ENCODE measurements at regions not wholly inside any gene's neighbourhood (a gene's known extent, or its start where the extent isn't known, plus 50 kb on each side); places are given as distances from the start of the nearest gene placed in this dataset.
"Not testable (repeated sequence)": the region's sequence is repeated elsewhere in the genome, so short reads cannot be mapped to it uniquely, and the experiment has no call there.

DNA sequence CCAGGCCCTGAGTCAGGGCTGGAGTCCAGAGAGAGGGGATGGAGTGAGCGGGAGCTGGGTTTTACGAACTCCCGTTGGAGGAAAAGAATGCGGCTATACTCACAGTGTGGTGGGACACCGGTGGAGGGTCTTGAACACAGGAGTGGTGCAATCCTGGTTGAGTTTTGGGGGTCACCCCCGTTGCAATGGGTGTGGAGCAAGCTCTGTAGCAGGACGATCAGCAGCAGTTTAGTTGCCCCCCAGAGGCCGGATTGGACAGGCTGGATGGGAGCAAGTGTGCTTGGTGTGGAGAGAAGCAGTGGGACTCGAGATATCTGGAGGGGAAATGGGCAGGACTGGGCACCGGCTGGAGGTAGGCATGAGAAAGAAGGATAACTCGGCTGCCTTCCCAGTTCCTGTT, 72.3 kb upstream of the TWIST2 start:
- Histone ChIP-seq H3K4me3 (no peak overlapping the region), H3K27ac (no peak overlapping the region), H3K36me3 (no peaks in the 10 kb centered on the region), H3K9me3 (peaks cover 0 to 55% (median 21%) of the 10 kb centered on the region in 8 donors), H3K4me1 (no peaks in the 10 kb centered on the region), H3K27me3 (replicated peaks in 1 of 7) (peaks cover 0 to 17% (median 0%) of the 10 kb centered on the region in 7 donors)
- intact Hi-C loops (cut with DNase I; ENCODE audit: low total_unique reads): no loop called here
- WGBS, 5 donors: 89 to 95% (median 91%) methylated on average over 11 of the region's 11 CpGs
- TF ChIP-seq, protein P1, sequence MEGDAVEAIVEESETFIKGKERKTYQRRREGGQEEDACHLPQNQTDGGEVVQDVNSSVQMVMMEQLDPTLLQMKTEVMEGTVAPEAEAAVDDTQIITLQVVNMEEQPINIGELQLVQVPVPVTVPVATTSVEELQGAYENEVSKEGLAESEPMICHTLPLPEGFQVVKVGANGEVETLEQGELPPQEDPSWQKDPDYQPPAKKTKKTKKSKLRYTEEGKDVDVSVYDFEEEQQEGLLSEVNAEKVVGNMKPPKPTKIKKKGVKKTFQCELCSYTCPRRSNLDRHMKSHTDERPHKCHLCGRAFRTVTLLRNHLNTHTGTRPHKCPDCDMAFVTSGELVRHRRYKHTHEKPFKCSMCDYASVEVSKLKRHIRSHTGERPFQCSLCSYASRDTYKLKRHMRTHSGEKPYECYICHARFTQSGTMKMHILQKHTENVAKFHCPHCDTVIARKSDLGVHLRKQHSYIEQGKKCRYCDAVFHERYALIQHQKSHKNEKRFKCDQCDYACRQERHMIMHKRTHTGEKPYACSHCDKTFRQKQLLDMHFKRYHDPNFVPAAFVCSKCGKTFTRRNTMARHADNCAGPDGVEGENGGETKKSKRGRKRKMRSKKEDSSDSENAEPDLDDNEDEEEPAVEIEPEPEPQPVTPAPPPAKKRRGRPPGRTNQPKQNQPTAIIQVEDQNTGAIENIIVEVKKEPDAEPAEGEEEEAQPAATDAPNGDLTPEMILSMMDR (IDR thresholded peaks at IDR 0.05 in 8 of 11, conservative IDR thresholded peaks at IDR 0.05 in 3 of 11): no peak
- DNase-seq: no peak

DNA sequence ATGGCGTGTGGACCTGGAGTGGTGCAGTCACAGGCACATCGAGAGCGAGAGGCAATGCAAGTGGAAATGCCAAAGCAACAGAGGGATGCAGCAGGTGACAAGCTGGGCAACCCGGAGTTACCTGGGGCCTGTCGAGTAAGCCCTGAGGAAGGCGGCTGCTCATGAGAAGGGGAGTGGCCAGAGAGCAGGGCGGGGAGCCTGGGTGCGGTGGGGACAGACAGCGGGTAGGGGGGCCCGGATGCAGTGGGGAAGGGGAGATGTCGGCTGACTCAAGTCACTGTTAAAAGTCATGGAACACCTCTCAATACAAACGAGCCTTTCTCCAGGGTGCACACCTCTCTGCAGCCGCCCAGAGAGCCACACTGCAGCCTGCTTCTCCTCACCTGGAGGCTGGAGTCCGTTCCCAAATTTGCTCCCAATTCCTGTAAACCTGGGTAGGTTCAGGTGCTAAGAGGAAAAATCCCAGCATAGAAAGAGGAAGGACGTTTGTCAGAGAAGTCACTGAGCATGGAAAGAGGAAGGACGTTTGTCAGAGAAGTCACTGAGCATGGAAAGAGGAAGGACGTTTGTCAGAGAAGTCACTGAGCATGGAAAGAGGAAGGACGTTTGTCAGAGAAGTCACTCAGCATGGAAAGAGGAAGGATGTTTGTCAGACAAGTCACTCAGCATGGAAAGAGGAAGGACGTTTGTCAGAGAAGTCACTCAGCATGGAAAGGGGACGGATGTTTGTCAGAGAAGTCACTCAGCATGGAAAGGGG, 71.7 kb upstream of the TWIST2 start:
- intact Hi-C loops (cut with DNase I; ENCODE audit: low total_unique reads): no loop called here
- 62 to 72% (median 65%) methylated on average over 18 to 20 of the region's 20 CpGs for WGBS, 5 donors

DNA sequence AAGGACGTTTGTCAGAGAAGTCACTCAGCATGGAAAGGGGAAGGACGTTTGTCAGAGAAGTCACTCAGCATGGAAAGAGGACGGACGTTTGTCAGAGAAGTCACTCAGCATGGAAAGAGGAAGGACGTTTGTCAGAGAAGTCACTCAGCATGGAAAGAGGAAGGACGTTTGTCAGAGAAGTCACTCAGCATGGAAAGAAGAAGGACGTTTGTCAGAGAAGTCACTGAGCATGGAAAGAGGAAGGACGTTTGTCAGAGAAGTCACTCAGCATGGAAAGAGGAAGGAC, 71.2 kb upstream of the TWIST2 start:
- DNase-seq; H3K36me3 ChIP-seq; H3K4me1 ChIP-seq; H3K27ac ChIP-seq; H3K4me3 ChIP-seq; intact Hi-C loops (cut with DNase I; ENCODE audit: low total_unique reads); H3K27me3 ChIP-seq (replicated peaks in 1 of 7): not testable (repeated sequence)
- 1 to 19% (median 3%) methylated on average over 8 of the region's 8 CpGs for WGBS, 5 donors
- H3K9me3 ChIP-seq: peaks cover 0 to 55% (median 21%) of the 10 kb centered on the region in 8 donors

More for the DNA sequence above, 71.7 kb upstream of the TWIST2 start:
- no peak overlapping the region for H3K4me3 ChIP-seq
- peaks cover 0 to 13% (median 0%) of the 10 kb centered on the region in 7 donors for H3K27me3 ChIP-seq (replicated peaks in 1 of 7)
- TF ChIP-seq POLR2AphosphoS5 (IDR thresholded peaks at IDR 0.05) (no peak), POLR2A (IDR thresholded peaks at IDR 0.05) (no peak)
- TF ChIP-seq, protein P1 (IDR thresholded peaks at IDR 0.05 in 8 of 11, conservative IDR thresholded peaks at IDR 0.05 in 3 of 11): no peak
- DNase-seq: no peak
- H3K27ac ChIP-seq: no peak overlapping the region
- no peaks in the 10 kb centered on the region for H3K36me3 ChIP-seq
- peaks cover 0 to 55% (median 21%) of the 10 kb centered on the region in 8 donors for H3K9me3 ChIP-seq
- H3K4me1 ChIP-seq: no peaks in the 10 kb centered on the region

DNA sequence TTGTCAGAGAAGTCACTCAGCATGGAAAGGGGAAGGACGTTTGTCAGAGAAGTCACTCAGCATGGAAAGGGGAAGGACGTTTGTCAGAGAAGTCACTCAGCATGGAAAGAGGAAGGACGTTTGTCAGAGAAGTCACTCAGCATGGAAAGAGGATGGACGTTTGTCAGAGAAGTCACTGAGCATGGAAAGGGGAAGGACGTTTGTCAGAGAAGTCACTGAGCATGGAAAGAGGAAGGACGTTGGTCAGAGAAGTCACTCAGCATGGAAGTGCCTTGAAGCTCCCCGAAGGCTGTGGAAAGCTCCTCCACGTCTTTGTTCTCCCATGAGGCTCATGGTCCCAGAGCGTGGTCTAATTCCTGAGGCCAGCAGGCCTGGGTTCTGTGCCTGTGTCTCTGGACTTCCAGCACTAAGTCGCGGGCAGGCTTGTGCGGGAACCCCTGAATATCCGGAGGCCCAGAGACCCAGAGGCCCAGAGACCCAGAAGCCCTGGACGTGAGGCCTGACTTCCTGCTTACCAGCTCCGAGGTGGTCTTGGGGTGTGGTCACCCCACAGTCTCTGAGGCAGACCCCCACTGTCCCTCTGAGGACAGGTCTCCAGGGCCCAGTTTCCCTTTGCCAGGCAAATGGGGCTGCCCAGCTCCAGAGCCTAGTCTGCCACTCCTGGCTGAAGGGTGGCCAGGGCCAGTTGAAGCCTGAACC, 70.4 kb upstream of the TWIST2 start:
- TF ChIP-seq POLR2AphosphoS5 (IDR thresholded peaks at IDR 0.05): no peak
- TF ChIP-seq, protein P1 (IDR thresholded peaks at IDR 0.05 in 8 of 11, conservative IDR thresholded peaks at IDR 0.05 in 3 of 11): no peak
- no peak for TF ChIP-seq POLR2A (IDR thresholded peaks at IDR 0.05)
- peaks cover 0 to 2% (median 0%) of the 10 kb centered on the region in 7 donors for H3K27me3 ChIP-seq (replicated peaks in 1 of 7)
- H3K9me3 ChIP-seq: peaks cover 0 to 55% (median 21%) of the 10 kb centered on the region in 8 donors
- WGBS, 5 donors: 40 to 59% (median 53%) methylated on average over 9 to 15 of the region's 15 CpGs
- intact Hi-C loops (cut with DNase I; ENCODE audit: low total_unique reads): no loop called here
- no peaks in the 10 kb centered on the region for H3K4me1 ChIP-seq
- no peak for DNase-seq
- peak overlapping the region in 1 of 8 donors; percentile 20 for H3K27ac ChIP-seq
- H3K36me3 ChIP-seq: no peaks in the 10 kb centered on the region
- H3K4me3 ChIP-seq: no peak overlapping the region

Measured in spleen (tissue), 11 donors.